Ovary (tissue), 7 donors: ENCODE measurements at regions not wholly inside any gene's neighbourhood (a gene's known extent, or its start where the extent isn't known, plus 50 kb on each side); places are given as distances from the start of the nearest gene placed in this dataset.

Experiments
- DNase-seq, 5 donors: peaks; one replicate each; pipeline ENCODE4 v3.0.0-alpha.2; 2019 to 2020
- H3K27ac ChIP-seq, 2 donors: fragments of 200-600 bp; one replicate each; pipeline versions ENCODE4 v1.5.1 to v1.8.0; 2019 to 2022
- H3K27me3 ChIP-seq: fragments of 200-600 bp; one replicate; pipeline ENCODE4 v1.8.0; 2022
- H3K36me3 ChIP-seq: fragments of 200-600 bp; sonication (generic); one replicate; pipeline ENCODE4 v1.5.1; 2019
- H3K4me1 ChIP-seq: one replicate; pipeline ENCODE4 v1.8.1; 2013; ENCODE audit warnings: mild to moderate bottlenecking, moderate library complexity; ENCODE audit not compliant: insufficient read depth
- H3K4me3 ChIP-seq: fragments of 200-600 bp; sonication (generic); one replicate; pipeline ENCODE4 v1.5.1; 2017
- H3K9me3 ChIP-seq, 2 donors: fragments of 200-600 bp in 1 of 2; sonication (generic) in 1 of 2; one replicate each; pipeline versions ENCODE4 v1.5.1 to v1.8.1; 2013 to 2019; ENCODE audit warnings: mild to moderate bottlenecking in 1 of 2, moderate library complexity in 1 of 2
- EP300 ChIP-seq: sonication (generic); formaldehyde crosslinking; IDR thresholded peaks from one replicate; pipeline ENCODE4 v1.6.1; 2017; ENCODE audit warnings: antibody characterized with exemption
- POLR2A ChIP-seq: fragments of 450-650 bp; IDR thresholded peaks from one replicate; pipeline ENCODE4 v1.6.1; 2017; ENCODE audit warnings: antibody characterized with exemption, mild to moderate bottlenecking, moderate library complexity
- WGBS, 3 donors: extraction: QIAGEN DNeasy Blood & Tissue Kit in 1 of 3; methylation state at CpG; one replicate each; pipeline versions ENCODE4 v1.1.5 to v1.1.7; 2013 to 2017; 5-methylcytosine and 5-hydroxymethylcytosine counted together
- intact Hi-C, 4 donors: fragments of 100-400 bp; cut with DNase I; formaldehyde crosslinking; loops; one replicate each; pipeline versions ENCODE4 v1.11.0 to v1.15.1; 2022 to 2023
- TF ChIP-seq, protein P1 (sequence below), 3 donors: fragments of 450-650 bp in 2 of 3; fragments of 200-600 bp in 1 of 3; IDR thresholded peaks; one replicate each; pipeline versions ENCODE4 v1.5.1 to v1.8.0; 2016 to 2022; ENCODE audit warnings: antibody characterized with exemption in 3 of 3, mild to moderate bottlenecking in 1 of 3
- donor health status: DM: no; HTN: no; CAD: no; lungs with moderate emphysema.
- donor health status: DM: no; HTN: no; CAD: no.
- donor health status: Bipolar disorder and iron deficiency.
- donor health status: DM: no; HTN: no; CAD: no.
- donor health status: DM: yes; HTN: yes; CAD: no.

DNA sequence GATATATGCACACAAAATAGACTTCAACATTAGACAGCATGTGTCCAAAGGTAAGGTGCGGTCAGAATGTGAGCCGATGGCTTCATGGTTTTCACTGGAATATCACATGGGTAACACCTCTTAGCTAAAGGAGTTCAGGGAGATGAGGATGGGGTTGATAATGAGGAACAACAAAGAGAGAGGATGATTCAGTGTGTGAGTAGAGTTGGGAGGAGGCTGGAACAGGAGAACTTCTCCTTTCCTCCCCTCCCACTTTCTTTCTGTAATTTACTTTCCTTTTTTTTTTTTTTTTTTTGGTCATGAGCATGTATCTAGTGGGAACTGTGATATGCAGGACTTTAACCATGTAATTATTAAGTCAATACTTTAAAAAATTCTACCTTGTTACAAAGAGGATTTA is 99.4 kb downstream of the FASLG start:
- Histone ChIP-seq H3K9me3 (no peaks in the 10 kb centered on the region), H3K36me3 (no peaks in the 10 kb centered on the region), H3K27me3 (no peaks in the 10 kb centered on the region), H3K4me3 (no peak overlapping the region), H3K4me1 (no peaks in the 10 kb centered on the region), H3K27ac (no peak overlapping the region)
- TF ChIP-seq POLR2A (no peak), EP300 (no peak)
- TF ChIP-seq, protein P1, sequence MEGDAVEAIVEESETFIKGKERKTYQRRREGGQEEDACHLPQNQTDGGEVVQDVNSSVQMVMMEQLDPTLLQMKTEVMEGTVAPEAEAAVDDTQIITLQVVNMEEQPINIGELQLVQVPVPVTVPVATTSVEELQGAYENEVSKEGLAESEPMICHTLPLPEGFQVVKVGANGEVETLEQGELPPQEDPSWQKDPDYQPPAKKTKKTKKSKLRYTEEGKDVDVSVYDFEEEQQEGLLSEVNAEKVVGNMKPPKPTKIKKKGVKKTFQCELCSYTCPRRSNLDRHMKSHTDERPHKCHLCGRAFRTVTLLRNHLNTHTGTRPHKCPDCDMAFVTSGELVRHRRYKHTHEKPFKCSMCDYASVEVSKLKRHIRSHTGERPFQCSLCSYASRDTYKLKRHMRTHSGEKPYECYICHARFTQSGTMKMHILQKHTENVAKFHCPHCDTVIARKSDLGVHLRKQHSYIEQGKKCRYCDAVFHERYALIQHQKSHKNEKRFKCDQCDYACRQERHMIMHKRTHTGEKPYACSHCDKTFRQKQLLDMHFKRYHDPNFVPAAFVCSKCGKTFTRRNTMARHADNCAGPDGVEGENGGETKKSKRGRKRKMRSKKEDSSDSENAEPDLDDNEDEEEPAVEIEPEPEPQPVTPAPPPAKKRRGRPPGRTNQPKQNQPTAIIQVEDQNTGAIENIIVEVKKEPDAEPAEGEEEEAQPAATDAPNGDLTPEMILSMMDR (IDR thresholded peaks at IDR 0.05): no peak
- WGBS, 3 donors: 94 to 99% (median 96%) methylated on average over 2 of the region's 2 CpGs
- DNase-seq: no peak
- intact Hi-C loops: no loop called here

DNA sequence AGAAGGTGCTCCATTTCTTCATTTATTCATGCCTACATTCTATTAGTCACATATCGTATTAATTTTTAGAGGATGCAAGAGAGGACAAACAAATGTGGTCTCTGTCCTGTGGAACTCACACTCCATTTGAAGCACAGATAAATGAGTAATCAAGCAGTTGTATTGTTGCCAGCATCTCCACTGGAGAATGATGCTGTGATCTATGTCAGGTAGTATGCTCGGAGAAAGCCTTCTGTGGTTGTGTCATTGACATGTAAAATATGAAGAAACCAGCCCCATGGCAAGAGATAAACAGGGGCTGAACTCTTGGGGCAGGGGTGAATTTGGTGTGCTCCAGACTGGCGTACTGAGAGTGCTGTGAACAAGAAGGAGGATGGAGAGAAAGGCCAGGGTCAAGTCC is 101.2 kb downstream of the FASLG start:
- intact Hi-C loops: no loop called here
- no peak overlapping the region for H3K4me3 ChIP-seq
- no peaks in the 10 kb centered on the region for H3K4me1 ChIP-seq
- DNase-seq: no peak
- H3K9me3 ChIP-seq: no peaks in the 10 kb centered on the region
- 80 to 87% (median 84%) methylated on average over 3 of the region's 3 CpGs for WGBS, 3 donors
- no peak overlapping the region for H3K27ac ChIP-seq
- H3K27me3 ChIP-seq: no peaks in the 10 kb centered on the region
- TF ChIP-seq, protein P1 (IDR thresholded peaks at IDR 0.05): no peak
- no peak for TF ChIP-seq EP300
- TF ChIP-seq POLR2A: no peak
- H3K36me3 ChIP-seq: no peaks in the 10 kb centered on the region

DNA sequence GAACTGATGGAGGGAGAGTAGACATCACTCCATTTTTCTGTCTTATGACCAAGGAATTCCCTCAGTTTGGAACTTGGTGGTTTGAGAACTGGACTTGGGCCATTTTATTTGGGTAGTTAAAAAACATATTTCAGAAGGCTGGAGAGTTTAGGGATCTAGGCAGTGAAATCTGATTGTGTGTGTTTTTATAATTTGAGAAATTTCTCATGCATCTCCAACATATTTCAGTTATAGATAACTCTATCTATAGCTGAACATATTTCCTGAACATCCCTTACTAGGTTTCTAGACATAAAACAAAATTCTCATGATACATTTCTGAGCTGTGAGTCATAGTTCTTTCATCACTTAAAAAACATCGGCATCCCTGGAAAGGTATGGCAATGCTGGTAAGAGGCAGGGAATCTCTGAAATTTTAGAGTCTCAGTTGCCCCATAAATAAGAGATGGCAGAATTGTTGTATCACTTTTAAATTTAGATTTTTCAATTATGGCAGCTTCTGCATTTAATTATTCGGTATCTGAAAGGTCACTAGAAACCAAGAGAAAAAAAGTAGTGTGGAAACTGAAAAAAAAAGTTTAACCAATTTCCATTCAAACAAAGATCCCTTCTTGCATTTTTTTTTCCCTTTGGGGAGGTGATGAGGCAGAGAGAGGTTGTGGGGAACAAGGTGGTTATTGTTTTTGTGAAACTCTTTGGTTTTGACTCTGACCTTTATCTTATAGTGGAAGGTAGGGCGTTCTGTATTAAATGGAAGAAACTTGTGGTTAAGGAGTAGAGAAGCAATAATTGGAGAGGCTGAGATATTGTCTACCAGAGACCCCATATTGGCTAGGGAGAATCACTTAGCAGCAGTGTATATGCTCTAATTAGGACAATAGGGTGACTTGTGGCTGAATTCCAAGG is 102.9 kb downstream of the FASLG start:
- Histone ChIP-seq H3K4me1 (no peaks in the 10 kb centered on the region), H3K27ac (no peak overlapping the region), H3K36me3 (no peaks in the 10 kb centered on the region), H3K4me3 (no peak overlapping the region), H3K9me3 (no peaks in the 10 kb centered on the region), H3K27me3 (no peaks in the 10 kb centered on the region)
- WGBS, 3 donors: 63 to 70% (median 67%) methylated on average over 3 of the region's 3 CpGs
- intact Hi-C loops: no loop called here
- no peak for DNase-seq
- TF ChIP-seq EP300 (no peak), POLR2A (no peak)
- TF ChIP-seq, protein P1 (IDR thresholded peaks at IDR 0.05): no peak

DNA sequence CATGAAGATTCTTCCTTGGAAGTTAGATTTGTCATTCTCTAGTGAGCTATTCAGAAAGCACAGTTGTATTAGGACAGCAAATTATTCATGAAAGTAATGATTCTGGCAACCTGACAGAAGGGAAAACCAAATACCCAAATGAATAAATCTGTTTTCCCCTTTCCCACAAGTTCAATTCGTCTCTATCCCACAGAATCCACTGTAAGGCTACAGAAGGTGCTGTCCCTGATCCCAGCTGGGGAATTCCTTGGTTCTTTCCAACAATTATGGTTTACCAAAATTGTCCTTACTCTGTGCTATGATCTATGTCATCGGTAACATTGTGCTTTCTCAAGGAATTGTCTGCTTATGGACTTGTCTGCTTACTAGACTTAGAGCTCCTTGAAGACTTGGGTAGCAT is 104.2 kb downstream of the FASLG start:
- no peak for DNase-seq
- 74 to 82% (median 77%) methylated on average over 2 of the region's 2 CpGs for WGBS, 3 donors
- TF ChIP-seq, protein P1 (IDR thresholded peaks at IDR 0.05): no peak
- TF ChIP-seq POLR2A: no peak
- no peak for TF ChIP-seq EP300
- Histone ChIP-seq H3K36me3 (no peaks in the 10 kb centered on the region), H3K27me3 (no peaks in the 10 kb centered on the region), H3K4me3 (no peak overlapping the region), H3K4me1 (no peaks in the 10 kb centered on the region), H3K9me3 (no peaks in the 10 kb centered on the region), H3K27ac (no peak overlapping the region)
- intact Hi-C loops: no loop called here
